ENCODE measurements at regions not wholly inside any gene's neighbourhood (a gene's known extent, or its start where the extent isn't known, plus 50 kb on each side); places are given as distances from the start of the nearest gene placed in this dataset.

DNA sequence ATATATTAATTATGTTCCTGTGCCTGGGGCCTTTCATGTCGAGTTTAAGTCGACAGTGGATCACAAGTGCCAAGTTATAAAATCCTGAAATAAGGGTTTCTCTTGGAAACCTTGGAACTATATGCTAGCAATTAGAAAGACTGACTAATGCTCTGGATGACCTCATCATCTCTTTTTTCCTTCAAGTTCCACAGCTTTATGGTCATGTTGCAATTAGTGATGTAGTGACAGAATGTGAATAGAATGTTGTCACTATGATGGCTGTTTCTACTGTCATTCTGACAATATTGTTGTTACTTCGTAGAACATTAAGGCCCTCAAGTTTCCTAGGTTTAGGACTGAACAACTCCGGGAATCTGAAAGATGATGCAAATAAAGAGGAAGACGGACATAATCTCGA lies 368.0 kb upstream of the SEMA6A start:
- Histone ChIP-seq H3K4me1 (ENCODE audit: control insufficient read depth in 1 of 2, low read depth in 2 of 2) (no peaks in the 10 kb centered on the region), H3K27ac (no peak overlapping the region), H3K27me3 (replicated peaks; ENCODE audit: insufficient read depth) (no peaks in the 10 kb centered on the region), H3K4me3 (no peak overlapping the region), H3K9me3 (no peaks in the 10 kb centered on the region), H3K36me3 (no peaks in the 10 kb centered on the region)
- TF ChIP-seq, protein P1, sequence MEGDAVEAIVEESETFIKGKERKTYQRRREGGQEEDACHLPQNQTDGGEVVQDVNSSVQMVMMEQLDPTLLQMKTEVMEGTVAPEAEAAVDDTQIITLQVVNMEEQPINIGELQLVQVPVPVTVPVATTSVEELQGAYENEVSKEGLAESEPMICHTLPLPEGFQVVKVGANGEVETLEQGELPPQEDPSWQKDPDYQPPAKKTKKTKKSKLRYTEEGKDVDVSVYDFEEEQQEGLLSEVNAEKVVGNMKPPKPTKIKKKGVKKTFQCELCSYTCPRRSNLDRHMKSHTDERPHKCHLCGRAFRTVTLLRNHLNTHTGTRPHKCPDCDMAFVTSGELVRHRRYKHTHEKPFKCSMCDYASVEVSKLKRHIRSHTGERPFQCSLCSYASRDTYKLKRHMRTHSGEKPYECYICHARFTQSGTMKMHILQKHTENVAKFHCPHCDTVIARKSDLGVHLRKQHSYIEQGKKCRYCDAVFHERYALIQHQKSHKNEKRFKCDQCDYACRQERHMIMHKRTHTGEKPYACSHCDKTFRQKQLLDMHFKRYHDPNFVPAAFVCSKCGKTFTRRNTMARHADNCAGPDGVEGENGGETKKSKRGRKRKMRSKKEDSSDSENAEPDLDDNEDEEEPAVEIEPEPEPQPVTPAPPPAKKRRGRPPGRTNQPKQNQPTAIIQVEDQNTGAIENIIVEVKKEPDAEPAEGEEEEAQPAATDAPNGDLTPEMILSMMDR (IDR thresholded peaks at IDR 0.05): no peak
- no peak for DNase-seq (ENCODE audit: low spot score)
- no peak for ATAC-seq (ENCODE audit: insufficient number of reproducible peaks, low FRiP score, low read depth)

DNA sequence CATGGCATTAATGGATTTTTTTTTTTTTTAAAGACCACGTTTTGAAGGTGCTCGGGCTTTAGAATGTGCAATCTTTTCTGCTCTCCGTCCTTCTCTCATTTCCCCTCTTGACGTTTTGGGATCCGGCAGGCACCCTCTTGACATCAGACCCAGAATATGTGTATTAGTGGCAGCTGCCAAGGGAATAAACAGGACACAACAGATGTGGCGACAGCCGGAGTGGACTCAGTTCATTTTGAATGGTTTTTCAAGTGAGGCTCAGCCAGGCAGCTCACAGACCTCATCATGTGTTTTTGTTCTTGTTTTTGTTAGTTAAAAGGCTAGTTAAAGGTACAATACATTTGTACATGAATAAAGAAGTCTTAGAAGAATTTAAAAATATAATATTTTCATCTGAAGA lies 365.0 kb upstream of the SEMA6A start:
- ATAC-seq (ENCODE audit: insufficient number of reproducible peaks, low FRiP score, low read depth) (no peak), DNase-seq (ENCODE audit: low spot score) (no peak)
- TF ChIP-seq, protein P1 (IDR thresholded peaks at IDR 0.05): no peak
- no peaks in the 10 kb centered on the region for H3K36me3 ChIP-seq
- no peak overlapping the region for H3K4me3 ChIP-seq
- no peak overlapping the region for H3K27ac ChIP-seq
- no peaks in the 10 kb centered on the region for H3K9me3 ChIP-seq
- H3K27me3 ChIP-seq (replicated peaks; ENCODE audit: insufficient read depth): no peaks in the 10 kb centered on the region
- peaks cover 0 to 3% of the 10 kb centered on the region in 2 donors for H3K4me1 ChIP-seq (ENCODE audit: control insufficient read depth in 1 of 2, low read depth in 2 of 2)

DNA sequence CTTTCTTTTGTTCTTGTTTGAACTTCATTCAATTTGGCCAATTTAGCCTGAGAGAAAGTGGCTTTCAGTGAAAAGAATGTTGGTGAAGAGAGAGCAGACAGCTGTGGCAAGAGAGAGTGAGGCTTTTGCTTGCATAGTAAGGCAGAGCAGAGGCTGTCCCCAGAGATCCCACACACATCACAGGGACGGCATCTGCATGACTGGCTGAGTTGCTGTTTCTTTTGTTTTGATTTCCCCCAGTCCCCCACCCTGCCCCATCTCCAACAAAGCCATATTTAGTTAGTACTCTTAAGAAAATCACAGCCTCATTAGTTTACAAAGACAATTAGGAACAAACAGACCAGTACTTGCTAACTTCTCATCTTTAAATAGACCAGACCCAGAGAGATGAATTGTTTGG lies 363.9 kb upstream of the SEMA6A start:
- ATAC-seq (ENCODE audit: insufficient number of reproducible peaks, low FRiP score, low read depth): no peak
- Histone ChIP-seq H3K4me3 (no peak overlapping the region), H3K4me1 (ENCODE audit: control insufficient read depth in 1 of 2, low read depth in 2 of 2) (peaks cover 0 to 7% of the 10 kb centered on the region in 2 donors), H3K9me3 (no peaks in the 10 kb centered on the region), H3K27me3 (replicated peaks; ENCODE audit: insufficient read depth) (no peaks in the 10 kb centered on the region), H3K27ac (no peak overlapping the region), H3K36me3 (no peaks in the 10 kb centered on the region)
- no peak for DNase-seq (ENCODE audit: low spot score)
- TF ChIP-seq, protein P1 (IDR thresholded peaks at IDR 0.05): no peak

DNA sequence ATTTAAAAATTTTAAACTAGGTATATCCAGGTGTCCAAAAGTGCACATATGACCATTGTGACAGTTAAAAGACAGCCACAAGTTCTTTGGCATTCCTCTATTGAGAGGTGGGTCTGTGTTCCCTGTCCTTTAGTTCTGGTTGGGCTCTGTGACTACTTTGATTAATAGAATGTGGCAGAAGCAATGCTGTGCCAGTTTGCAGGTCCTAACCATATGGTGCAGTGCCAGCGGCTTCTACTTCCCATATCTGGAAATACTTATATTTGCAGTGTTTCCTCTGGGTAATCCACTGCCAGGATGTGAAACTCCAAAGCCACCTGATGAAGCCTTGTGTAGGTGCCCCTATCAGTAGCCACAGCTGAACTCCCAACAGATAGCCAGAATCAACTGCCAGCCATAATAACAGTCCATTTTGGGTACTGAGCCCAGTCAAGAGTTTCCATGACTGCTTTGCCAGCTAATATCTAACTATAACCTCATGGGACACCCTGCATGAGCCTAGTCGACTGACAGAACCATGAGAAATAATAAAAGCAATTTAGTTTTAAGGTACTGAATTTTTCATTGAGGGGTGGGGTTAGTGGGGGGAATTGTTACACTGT lies 361.0 kb upstream of the SEMA6A start:
- H3K36me3 ChIP-seq: no peaks in the 10 kb centered on the region
- H3K9me3 ChIP-seq: no peaks in the 10 kb centered on the region
- TF ChIP-seq, protein P1 (IDR thresholded peaks at IDR 0.05): no peak
- no peak for ATAC-seq (ENCODE audit: insufficient number of reproducible peaks, low FRiP score, low read depth)
- H3K4me3 ChIP-seq: no peak overlapping the region
- peaks cover 0 to 7% of the 10 kb centered on the region in 2 donors for H3K4me1 ChIP-seq (ENCODE audit: control insufficient read depth in 1 of 2, low read depth in 2 of 2)
- no peak overlapping the region for H3K27ac ChIP-seq
- H3K27me3 ChIP-seq (replicated peaks; ENCODE audit: insufficient read depth): no peaks in the 10 kb centered on the region
- DNase-seq (ENCODE audit: low spot score): no peak

DNA sequence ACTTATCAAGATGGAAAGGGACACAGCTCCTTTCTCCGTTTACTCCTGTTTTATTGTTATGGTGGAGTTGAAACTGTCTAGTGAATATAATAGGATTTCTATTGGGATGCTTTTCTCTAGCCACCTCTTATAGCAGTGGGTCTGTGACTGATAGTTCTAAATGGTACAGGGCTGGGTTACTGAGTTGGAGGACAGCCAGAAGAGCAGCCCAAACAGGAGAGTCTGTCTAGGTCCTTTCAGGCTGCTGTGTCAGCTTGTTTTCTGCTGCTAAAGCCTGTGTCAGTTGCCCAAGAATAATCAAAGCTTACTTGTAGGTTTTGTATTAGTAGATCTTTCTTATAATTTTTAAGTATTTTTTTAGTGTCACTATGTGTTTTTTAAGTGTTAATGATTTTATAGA lies 356.0 kb upstream of the SEMA6A start:
- H3K27ac ChIP-seq: no peak overlapping the region
- H3K4me1 ChIP-seq (ENCODE audit: control insufficient read depth in 1 of 2, low read depth in 2 of 2): peaks cover 0 to 7% of the 10 kb centered on the region in 2 donors
- H3K36me3 ChIP-seq: no peaks in the 10 kb centered on the region
- TF ChIP-seq, protein P1 (IDR thresholded peaks at IDR 0.05): no peak
- DNase-seq (ENCODE audit: low spot score) (no peak), ATAC-seq (ENCODE audit: insufficient number of reproducible peaks, low FRiP score, low read depth) (no peak)
- H3K27me3 ChIP-seq (replicated peaks; ENCODE audit: insufficient read depth): no peaks in the 10 kb centered on the region
- H3K4me3 ChIP-seq: no peak overlapping the region
- no peaks in the 10 kb centered on the region for H3K9me3 ChIP-seq

Data from thoracic aorta (tissue), 2 donors.